Fibroblast of mammary gland (primary cell): ENCODE measurements at regions not wholly inside any gene's neighbourhood (a gene's known extent, or its start where the extent isn't known, plus 50 kb on each side); places are given as distances from the start of the nearest gene placed in this dataset.

Source experiments
- DNase-seq: peaks from one replicate; pipeline ENCODE4 v3.0.0-alpha.2; 2010; ENCODE audit warnings: low read depth
- H3K4me3 ChIP-seq: 2 replicates; pipeline ENCODE4 v1.5.1; 2011; ENCODE audit warnings: low read depth, mild to moderate bottlenecking, low read length, moderate library complexity; ENCODE audit not compliant: control insufficient read depth
- TF ChIP-seq, protein P1 (sequence below): conservative IDR thresholded peaks from 2 replicates; pipeline ENCODE4 v1.5.1; 2011; ENCODE audit warnings: low read depth, low read length, inconsistent platforms; ENCODE audit not compliant: control insufficient read depth, insufficient read depth

DNA sequence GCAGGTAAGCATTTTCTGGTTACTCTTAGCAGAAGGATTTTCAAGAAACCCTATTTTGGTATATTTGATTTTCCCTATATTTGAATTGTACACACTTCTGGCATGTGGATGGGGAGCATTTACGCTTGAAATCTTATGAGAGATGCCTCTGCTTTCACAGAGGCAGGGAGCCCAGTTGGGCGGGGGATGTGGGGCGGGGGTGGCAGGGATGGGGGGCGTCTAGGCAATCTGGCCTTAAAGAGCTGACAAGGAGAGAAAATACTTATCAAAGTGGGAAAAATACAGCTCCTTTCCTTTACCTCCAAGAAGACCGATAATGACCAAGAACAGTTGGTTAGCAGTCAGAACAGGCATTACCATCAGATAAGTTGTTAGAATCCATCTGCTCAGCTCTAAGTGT, 79.1 kb upstream of the NUDT7 start:
- no peak for DNase-seq
- TF ChIP-seq, protein P1, sequence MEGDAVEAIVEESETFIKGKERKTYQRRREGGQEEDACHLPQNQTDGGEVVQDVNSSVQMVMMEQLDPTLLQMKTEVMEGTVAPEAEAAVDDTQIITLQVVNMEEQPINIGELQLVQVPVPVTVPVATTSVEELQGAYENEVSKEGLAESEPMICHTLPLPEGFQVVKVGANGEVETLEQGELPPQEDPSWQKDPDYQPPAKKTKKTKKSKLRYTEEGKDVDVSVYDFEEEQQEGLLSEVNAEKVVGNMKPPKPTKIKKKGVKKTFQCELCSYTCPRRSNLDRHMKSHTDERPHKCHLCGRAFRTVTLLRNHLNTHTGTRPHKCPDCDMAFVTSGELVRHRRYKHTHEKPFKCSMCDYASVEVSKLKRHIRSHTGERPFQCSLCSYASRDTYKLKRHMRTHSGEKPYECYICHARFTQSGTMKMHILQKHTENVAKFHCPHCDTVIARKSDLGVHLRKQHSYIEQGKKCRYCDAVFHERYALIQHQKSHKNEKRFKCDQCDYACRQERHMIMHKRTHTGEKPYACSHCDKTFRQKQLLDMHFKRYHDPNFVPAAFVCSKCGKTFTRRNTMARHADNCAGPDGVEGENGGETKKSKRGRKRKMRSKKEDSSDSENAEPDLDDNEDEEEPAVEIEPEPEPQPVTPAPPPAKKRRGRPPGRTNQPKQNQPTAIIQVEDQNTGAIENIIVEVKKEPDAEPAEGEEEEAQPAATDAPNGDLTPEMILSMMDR, result no peak
- H3K4me3 ChIP-seq, result no peak overlapping the region

DNA sequence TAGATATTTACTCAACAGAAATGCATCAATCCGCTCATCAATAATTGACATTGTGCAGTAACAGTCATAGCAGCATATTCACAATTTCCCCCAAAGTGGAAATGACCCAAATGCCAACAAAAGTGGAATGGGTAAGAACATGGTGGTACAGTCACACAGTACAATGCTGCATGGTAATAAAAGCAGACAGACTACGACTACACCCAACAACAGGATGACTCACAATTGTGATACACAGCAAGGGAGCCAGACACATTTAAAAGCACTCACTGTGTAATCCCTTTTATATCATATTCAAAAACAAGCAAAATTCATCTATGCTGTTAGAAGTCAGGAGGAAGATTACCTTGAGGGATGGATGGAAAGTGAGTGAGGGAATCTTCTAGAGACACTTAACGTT, 76.5 kb upstream of the NUDT7 start:
- TF ChIP-seq, protein P1, result no peak
- no peak overlapping the region for H3K4me3 ChIP-seq
- DNase-seq, result peak; percentile 5

DNA sequence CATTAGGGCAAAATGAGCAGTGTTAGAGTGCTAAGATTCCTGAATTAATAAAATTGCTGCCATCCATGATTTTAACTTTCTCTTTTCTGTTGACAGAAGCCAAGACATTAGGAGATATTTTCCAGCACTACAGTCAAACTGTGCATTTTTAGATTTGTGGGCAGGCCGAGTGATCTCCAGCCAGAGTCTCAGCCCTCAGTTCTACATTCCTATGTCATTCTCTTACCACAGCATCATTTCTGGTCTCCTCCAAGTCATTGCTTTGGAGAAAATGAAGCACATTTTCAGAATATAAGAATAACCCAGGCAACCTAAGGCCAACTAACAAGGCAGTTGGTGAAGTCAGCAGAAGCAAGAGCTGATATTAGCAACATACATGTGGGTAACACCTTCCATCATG, 74.6 kb upstream of the NUDT7 start:
- DNase-seq, result no peak
- H3K4me3 ChIP-seq, result no peak overlapping the region

DNA sequence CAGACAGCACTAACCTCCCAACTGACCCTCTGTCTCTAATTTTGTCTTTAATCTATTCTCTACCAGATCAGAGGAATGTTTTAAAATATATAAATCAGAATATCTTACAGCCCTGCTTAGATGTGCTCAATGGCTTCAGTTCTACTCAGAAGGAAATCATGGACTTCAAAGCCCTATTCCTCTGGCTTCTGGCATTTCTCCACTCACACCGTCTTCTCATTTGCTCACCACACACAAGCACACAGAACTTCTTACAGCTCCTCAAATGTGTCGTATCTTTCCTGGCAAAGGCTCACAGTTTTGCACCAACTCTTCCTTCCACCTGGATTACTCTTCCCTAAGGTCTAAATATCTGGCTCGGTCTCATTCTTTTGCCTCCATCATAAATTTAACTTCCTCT, 71.6 kb upstream of the NUDT7 start:
- no peak overlapping the region for H3K4me3 ChIP-seq
- no peak for DNase-seq
- TF ChIP-seq, protein P1, result no peak

More for the DNA sequence above, 74.6 kb upstream of the NUDT7 start:
- TF ChIP-seq, protein P1, result no peak

DNA sequence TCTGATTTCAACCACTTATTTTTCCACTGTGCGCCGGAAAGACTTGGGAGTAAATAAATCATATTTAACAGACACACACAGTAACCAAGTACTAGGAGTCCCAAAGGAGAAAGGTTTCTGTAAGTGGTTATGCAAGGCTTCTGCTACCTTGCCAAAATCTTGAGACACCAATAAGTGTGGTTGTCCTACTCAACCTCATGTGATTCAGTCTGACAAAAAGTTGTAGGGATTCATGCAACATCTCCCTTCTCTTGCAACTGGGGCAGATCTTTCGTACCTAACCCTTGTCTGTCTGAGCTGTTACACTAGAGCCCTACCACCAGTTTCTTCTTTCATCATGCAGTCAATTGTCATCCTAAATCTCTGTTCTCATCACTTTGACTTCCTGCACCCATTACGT, 69.9 kb upstream of the NUDT7 start:
- TF ChIP-seq, protein P1, result no peak
- no peak overlapping the region for H3K4me3 ChIP-seq
- DNase-seq, result peak; percentile 64

DNA sequence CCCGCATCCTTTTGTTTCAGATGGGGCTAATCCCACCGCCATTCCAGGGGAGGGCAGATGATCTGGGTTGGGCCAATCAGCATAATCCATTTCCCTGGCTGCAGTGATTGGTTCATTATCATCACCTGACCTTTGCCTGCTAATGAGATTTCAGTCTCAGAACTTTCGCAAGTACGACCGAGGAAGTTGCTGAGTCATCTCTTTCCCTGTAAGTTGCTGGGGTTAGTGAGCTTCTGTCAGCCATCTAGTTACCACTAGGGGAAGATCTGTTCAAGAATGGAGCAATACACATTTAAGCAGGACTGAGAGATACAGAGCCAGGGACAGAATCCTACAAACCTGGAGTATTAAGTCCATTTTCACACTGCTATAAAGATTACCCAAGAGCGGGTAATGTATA, 65.3 kb upstream of the NUDT7 start:
- no peak overlapping the region for H3K4me3 ChIP-seq
- peak; percentile 48 for DNase-seq
- TF ChIP-seq, protein P1, result no peak

DNA sequence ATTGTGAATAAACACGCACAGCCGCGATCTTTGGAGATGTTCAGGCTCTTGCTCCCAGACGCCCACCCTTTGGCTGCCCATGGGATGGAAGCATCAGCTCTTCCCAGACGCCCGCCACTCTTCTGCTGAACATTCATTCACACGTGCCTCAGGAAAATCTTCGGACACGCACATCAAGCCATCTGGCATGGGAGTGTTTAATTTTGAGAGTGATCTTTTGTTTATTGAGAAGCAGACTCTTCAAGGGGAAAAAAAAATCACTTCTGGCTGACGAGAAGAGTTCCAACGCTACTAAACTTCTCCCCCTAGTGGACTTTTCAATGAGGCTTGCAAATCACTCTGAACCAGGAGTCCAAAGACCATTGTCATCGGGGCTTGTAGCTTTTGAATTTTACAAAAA, 62.0 kb upstream of the NUDT7 start:
- peak; percentile 56 for DNase-seq
- TF ChIP-seq, protein P1, result peak; percentile 68
- H3K4me3 ChIP-seq, result no peak overlapping the region
